NCI-H1930 (cell line): ENCODE measurements at regions not wholly inside any gene's neighbourhood (a gene's known extent, or its start where the extent isn't known, plus 50 kb on each side); places are given as distances from the start of the nearest gene placed in this dataset.
"Not testable (repeated sequence)": the region's sequence is repeated elsewhere in the genome, so short reads cannot be mapped to it uniquely, and the experiment has no call there.

ENCODE experiments used
- DNase-seq, 2 experiments: peaks; one replicate each; lab custom pipeline; 2025; lab: John Stamatoyannopoulos, UW

- DNase-seq, result no peak
Measured at GRCh38 chr16:65837464-65837863, 529.0 kb upstream of the CDH5 start.

GRCh38 chr16:65834688-65835087, 531.8 kb upstream of the CDH5 start:
- no peak for DNase-seq

- no peak for DNase-seq
Measured at GRCh38 chr16:65833171-65833871, 533.2 kb upstream of the CDH5 start.

GRCh38 chr16:65832679-65833078, 533.8 kb upstream of the CDH5 start:
- no peak for DNase-seq

DNA sequence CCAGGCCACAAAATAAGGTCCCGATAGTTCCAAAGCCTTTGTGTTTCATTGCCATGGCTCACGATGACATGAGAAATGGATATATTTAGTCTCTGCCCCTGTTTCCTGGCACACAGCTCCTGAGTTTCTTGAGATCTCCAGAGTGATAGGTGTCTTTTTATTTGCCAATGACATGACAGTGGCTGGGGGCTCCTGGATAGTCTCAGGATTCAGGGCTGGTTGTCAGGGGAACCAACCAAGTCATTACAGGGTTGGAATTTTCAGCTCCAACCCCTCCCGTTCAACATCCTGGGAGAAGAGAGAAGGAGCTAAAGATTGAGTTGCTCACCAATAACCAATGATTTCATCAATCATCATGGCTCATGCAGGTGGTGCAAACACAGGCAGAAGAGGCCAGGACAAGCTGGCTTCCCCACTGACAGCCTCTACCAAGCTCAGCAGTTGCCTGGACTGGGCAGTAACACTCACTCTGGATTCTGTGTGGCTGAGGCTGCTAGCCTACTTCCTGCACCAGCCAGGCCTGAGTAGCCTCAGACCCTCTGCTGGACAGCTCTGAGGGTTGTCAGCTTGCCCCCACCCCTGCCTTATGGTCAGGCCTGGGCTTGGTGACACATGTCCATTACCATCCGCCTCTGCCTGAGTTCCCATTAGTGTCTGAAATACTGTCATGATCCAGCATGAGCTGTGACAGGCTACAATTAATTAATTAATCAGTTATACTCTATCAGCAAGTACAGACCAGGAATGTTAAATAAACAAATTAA, 534.4 kb upstream of the CDH5 start:
- DNase-seq, result no peak

DNA sequence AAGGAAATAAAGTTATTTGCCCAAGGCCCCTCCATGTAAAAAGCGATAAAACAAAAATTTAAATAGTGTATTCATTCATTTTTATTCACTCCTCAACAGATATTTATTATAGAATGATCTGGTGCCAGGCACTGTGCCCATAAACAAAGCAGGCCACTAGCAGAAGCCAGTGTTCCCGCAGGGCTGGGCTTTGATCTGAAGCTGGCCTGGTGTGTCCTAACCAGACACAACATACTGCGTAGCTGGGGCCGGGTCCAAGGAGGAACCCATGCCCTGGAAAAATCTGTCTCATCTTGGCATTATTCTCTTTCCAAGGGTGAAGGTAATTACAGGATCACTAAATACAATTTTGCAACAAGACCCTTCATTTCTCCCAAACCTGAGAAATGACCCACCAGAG, 537.4 kb upstream of the CDH5 start:
- DNase-seq, result no peak

DNA sequence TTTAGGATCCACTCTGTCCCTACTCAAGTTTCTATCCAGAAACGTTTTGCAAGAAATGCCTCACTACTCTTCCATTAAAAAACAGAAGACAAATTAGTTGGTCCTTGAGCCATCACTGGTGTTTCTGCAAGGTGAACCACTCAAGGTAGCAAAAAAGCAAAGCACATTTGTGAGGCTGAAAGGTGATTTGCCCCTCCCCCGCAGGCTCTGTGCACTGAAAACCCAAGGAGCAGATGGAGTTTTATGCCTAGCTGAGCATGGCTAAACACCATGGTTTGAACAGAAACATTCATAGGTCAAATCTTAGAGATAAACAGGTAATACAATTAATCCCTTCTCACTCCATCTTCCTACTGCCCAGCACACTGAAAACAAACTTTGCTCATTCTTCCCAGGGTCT, 538.2 kb upstream of the CDH5 start:
- no peak for DNase-seq

DNA sequence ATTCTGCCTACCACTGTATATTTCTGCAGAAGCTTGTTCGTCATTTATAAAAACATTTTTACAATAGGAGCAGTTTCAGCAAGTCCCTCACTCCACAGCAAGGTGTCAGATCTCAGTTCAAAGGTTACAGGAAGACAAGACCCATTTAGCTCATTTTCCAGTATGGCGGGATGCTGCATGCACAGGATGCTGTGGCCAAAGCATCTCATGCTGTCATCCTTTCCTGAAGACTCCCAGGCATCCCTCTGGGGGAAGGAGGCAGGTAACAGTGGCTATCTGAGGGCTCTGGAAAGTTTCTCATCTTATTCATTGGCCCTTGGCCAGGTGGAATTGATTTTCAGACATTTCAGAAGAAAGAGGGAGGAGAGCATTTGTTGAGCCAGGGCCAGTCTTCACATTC, 539.3 kb upstream of the CDH5 start:
- no peak for DNase-seq

- DNase-seq, result no peak
Measured at GRCh38 chr16:65825191-65825856, 541.2 kb upstream of the CDH5 start.

DNA sequence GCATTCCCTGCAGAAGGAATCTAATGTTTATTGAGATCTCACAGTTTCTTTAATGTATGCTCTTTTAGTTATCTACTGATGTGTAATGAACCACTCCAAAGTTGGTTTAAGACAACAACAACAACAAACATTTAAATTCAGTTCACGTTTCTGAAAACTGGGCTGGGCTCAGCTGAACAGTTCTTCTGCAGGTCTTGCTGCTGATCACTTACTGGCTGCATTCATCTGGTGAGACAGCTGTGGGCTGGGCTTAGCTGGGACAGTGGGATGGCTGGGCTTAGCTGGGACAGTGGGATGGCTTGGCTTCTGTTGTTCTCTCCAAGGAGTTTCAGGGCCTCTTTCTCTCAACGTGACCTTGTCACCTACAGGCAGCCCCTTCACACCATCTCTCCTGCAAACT, 544.3 kb upstream of the CDH5 start:
- DNase-seq, result no peak

DNA sequence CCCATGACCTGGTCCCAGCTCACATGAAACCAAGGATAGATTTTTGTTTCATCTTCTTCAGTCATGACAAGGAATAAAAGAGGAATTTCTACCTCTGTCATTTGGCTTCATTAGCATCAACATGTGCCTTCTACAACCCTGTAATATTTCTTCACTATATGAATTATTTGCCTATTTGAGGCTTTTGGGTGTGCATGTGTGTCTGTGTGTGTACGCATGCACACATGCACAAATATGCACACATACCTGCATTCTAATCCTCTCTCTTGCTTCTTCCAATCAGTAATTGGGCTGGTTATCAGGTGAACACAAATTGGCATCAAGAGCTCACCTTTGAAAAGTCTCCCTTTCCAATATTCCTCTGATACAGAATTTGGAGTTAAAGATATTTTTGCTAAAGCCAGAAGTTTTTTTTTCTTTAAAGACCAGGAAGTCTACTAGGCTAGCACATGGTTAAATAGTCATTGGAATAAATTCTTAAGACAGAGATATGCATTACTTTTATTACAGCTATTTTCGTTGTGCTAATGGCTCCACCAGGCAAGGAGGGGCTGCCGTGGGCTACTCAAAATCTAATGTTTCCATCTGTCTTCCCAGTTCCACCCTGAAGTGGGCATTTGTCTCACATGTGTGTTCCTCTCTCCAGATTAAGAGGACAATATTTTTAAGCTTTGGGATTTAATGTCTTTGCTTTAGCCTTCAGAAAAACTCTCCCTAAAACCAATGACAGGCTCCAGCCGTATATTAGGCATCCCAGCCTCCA, 547.2 kb upstream of the CDH5 start:
- no peak for DNase-seq

DNA sequence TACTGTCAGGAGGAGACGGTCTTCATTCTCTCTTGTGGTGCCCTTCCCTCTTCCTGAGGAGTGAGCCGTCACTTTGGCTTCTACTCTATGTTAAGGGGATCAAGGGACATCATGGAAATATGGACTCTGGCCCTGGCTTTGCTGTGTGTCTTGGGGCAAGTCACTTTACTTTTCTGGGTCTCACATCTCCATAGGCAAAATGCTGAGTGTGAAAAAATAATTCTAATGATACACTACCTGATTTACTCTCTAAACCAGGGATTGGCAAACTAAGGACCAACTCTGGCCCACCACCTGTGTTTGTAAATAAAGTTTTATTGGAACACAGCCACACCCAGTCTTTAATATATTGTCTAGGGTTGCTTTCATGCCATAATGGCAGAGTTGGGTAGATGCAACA, 548.7 kb upstream of the CDH5 start:
- DNase-seq, result no peak

DNA sequence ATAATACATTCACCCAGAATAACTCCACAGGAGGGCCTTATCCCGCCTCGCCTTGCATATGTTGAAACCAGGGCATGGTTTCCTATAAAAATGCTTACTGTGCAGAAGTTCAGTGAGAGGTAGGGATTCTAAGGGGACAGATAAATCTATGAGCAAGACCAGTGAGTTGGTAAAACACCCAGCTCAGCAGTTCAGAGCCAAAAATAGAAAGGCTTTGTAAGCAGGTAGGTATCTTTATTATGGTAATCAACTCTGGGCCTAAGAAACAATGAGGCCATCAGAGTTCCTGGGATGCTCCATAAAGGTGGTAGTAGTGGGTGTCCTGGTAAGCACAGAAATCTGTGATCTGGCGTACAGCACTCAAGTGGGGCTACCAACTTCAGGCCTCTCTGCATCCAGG, 549.4 kb upstream of the CDH5 start:
- no peak for DNase-seq

DNA sequence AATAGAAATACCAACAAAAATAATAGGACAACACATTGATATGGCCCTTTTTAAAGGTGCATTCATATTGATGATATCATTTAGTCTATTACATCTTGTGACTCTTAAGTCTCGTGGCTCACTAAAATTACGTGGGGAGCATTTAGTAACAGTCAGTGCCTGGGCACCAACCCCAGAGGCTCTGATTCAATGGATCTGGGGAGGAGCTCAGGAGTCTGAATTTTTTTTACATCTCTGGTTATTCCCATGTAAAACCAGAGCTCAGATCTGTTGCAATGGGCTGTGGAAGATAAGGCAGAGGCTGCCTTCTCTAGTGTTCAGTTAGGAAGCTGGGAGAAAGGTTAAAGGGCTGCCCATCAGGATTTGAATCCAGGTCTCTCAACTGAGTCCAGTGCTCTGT, 549.9 kb upstream of the CDH5 start:
- DNase-seq, result no peak

DNA sequence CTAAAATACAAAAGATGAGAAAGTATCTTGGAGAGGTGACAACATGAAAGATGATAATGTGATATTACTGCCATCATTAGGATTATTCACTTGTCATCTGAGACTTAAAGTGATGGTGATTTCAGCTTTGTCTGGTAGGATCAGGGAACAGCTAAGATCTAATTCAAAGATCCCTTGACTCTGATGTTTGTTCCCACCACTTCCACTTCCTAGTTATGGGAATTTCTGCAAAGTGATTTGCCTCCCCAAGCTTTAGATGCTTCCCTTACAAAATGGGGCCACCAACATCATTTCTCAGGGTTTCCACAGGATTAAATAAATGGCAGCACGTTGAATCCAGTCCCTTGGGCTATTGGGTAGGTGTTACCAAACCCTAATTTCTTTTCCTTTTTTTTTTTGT, 550.8 kb upstream of the CDH5 start:
- DNase-seq, result no peak

DNA sequence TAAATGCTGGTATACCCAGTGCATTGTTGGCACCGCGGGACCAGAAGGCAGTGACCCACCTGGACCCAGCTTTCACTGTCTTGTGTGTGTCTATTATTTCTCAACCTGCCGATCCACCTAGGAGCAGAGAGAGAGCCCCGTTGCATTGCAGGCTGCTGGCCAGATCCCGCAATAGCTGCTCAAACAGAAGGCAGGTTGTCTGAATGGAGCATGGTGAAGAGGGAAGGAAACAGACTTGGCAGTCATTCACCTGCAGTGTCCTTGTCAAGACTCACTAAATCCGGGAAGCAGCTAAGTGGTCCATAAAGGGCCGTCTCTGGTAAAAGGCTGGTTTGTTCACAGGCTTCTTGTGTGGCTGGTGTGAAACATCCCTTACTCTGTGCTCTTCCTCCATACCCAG, 552.6 kb upstream of the CDH5 start:
- not testable (repeated sequence) for DNase-seq

DNA sequence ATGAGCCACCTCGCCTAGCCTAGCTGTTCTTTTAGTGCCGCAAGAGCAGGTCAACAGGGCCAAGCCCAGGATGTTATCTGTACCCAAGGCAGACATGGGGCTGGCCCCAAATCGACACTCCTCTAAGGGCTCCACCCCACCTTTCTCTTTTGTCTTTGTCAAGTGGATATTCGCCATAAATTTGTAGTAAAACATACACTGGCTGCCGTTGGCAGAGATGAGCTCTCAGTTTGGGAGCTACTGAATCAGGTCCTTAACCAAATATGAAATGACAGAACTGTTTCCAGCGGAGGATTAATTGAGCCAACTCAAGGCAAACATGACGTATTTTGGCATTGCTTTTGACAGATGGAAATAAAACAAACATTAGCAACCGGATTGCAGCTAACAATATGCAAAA, 556.9 kb upstream of the CDH5 start:
- DNase-seq, result no peak

GRCh38 chr16:65808790-65809189, 557.7 kb upstream of the CDH5 start:
- DNase-seq, result no peak

- DNase-seq, result no peak
Measured at GRCh38 chr16:65807858-65808257, 558.6 kb upstream of the CDH5 start.

DNA sequence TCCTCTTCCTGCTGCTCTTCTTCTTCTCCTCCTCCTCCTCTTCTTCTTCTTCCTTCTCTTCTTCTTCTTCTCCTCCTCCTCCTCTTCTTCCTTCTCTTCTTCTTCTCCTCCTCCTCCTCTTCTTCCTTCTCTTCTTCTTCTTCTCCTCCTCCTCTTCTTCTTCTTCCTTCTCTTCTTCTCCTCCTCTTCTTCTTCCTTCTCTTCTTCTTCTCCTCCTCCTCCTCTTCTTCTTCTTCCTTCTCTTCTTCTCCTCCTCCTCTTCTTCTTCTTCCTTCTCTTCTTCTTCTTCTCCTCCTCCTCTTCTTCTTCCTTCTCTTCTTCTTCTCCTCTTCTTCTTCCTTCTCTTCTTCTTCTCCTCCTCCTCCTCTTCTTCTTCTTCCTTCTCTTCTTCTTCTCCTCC, 560.8 kb upstream of the CDH5 start:
- DNase-seq, result not testable (repeated sequence)

- no peak for DNase-seq
Measured at GRCh38 chr16:65796481-65796880, 570.0 kb upstream of the CDH5 start.

- DNase-seq, result no peak
Measured at GRCh38 chr16:65794973-65795372, 571.5 kb upstream of the CDH5 start.

- no peak for DNase-seq
Measured at GRCh38 chr16:65793781-65794180, 572.7 kb upstream of the CDH5 start.
